Hepatocyte (in vitro differentiated cells): ENCODE measurements at regions not wholly inside any gene's neighbourhood (a gene's known extent, or its start where the extent isn't known, plus 50 kb on each side); places are given as distances from the start of the nearest gene placed in this dataset.

Experiments
- DNase-seq: peaks from one replicate; pipeline ENCODE4 v3.0.0-alpha.2; 2016; ENCODE audit warnings: low spot score
- H2AFZ ChIP-seq: fragments of 200-600 bp; sonication (generic); 2 replicates; pipeline ENCODE4 v1.6.0; 2016; ENCODE audit warnings: antibody characterized with exemption, mild to moderate bottlenecking
- H3K27ac ChIP-seq: fragments of 200-600 bp; sonication (generic); 2 replicates; pipeline ENCODE4 v1.5.1; 2016; ENCODE audit warnings: mild to moderate bottlenecking
- H3K27me3 ChIP-seq: fragments of 200-600 bp; sonication (generic); 2 replicates; pipeline ENCODE4 v1.6.1; 2016
- H3K36me3 ChIP-seq: fragments of 200-600 bp; sonication (generic); replicated peaks from 2 replicates; pipeline ENCODE4 v1.5.1; 2016; ENCODE audit warnings: low read depth; ENCODE audit not compliant: insufficient read depth
- H3K4me1 ChIP-seq: fragments of 200-600 bp; sonication (generic); 2 replicates; pipeline ENCODE4 v1.5.1; 2016; ENCODE audit warnings: mild to moderate bottlenecking, moderate library complexity; ENCODE audit not compliant: insufficient read depth
- H3K4me2 ChIP-seq: fragments of 200-600 bp; sonication (generic); 2 replicates; pipeline ENCODE4 v1.6.0; 2016
- H3K4me3 ChIP-seq: fragments of 200-600 bp; sonication (generic); 2 replicates; pipeline ENCODE4 v1.5.1; 2016; ENCODE audit warnings: mild to moderate bottlenecking
- H3K79me2 ChIP-seq: fragments of 200-600 bp; sonication (generic); 2 replicates; pipeline ENCODE4 v1.6.0; 2017; ENCODE audit warnings: mild to moderate bottlenecking
- H3K9me2 ChIP-seq: fragments of 200-600 bp; sonication (generic); replicated peaks from 2 replicates; pipeline ENCODE4 v1.6.0; 2017; ENCODE audit warnings: mild to moderate bottlenecking; ENCODE audit not compliant: insufficient read depth
- H3K9me3 ChIP-seq: fragments of 200-600 bp; sonication (generic); 2 replicates; pipeline ENCODE4 v1.5.1; 2016; ENCODE audit warnings: low read depth, mild to moderate bottlenecking
- H4K20me1 ChIP-seq: fragments of 200-600 bp; sonication (generic); 2 replicates; pipeline ENCODE4 v1.6.0; 2016; ENCODE audit warnings: mild to moderate bottlenecking; ENCODE audit not compliant: insufficient read depth, poor library complexity, severe bottlenecking
- CTCF ChIP-seq: fragments of 200-600 bp; sonication (generic); IDR thresholded peaks from 2 replicates; pipeline ENCODE4 v1.5.1; 2016; ENCODE audit warnings: antibody characterized with exemption, mild to moderate bottlenecking; ENCODE audit not compliant: poor library complexity
- EZH2 ChIP-seq: fragments of 200-600 bp; sonication (generic); IDR thresholded peaks from 2 replicates; pipeline ENCODE4 v1.6.1; 2016; ENCODE audit warnings: antibody characterized with exemption, mild to moderate bottlenecking, borderline replicate concordance
- EZH2phosphoT487 ChIP-seq: fragments of 200-600 bp; sonication (generic); IDR thresholded peaks from one replicate; pipeline ENCODE4 v1.6.1; 2018; ENCODE audit warnings: antibody characterized with exemption, mild to moderate bottlenecking, low read depth, moderate library complexity; ENCODE audit not compliant: unreplicated experiment, severe bottlenecking
- WGBS: methylation state at CpG from one replicate; pipeline ENCODE4 v1.1.6; 2016; ENCODE audit warnings: low lambda C conversion rate; ENCODE audit errors: missing lambda C conversion rate; 5-methylcytosine and 5-hydroxymethylcytosine counted together

DNA sequence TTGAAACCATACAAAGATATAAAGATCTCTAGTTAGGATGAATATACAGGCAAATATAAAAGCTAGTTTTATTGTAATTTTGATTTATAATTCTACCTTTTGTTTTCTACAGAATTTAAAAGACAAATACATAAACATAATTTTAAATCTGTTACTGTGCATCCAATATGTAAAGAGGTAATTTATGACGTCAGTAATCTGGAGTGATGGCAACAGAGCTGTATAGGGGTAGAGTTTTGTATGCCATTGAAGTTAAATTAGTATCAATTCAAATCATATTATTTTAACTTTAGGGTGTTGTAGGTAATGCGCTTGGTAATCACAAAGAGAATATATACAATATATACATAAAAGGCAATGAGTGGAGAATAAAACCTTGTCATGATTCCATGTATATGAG lies 183.7 kb upstream of the ARHGAP24 start:
- no peak overlapping the region for H3K4me3 ChIP-seq
- no peak overlapping the region for H2AFZ ChIP-seq
- no peaks in the 10 kb centered on the region for H3K27me3 ChIP-seq
- no peaks in the 10 kb centered on the region for H3K9me2 ChIP-seq
- no peak overlapping the region for H3K4me2 ChIP-seq
- DNase-seq: no peak
- no peaks in the 10 kb centered on the region for H4K20me1 ChIP-seq
- no peaks in the 10 kb centered on the region for H3K36me3 ChIP-seq
- no peak for TF ChIP-seq EZH2phosphoT487
- TF ChIP-seq EZH2: no peak
- TF ChIP-seq CTCF: no peak
- H3K27ac ChIP-seq: no peak overlapping the region
- H3K4me1 ChIP-seq: no peaks in the 10 kb centered on the region
- H3K79me2 ChIP-seq: no peaks in the 10 kb centered on the region
- no peaks in the 10 kb centered on the region for H3K9me3 ChIP-seq
- 91% methylated on average over 2 of the region's 2 CpGs for WGBS

- Histone ChIP-seq H3K4me2 (no peak overlapping the region), H3K27me3 (no peaks in the 10 kb centered on the region), H3K27ac (no peak overlapping the region), H4K20me1 (no peaks in the 10 kb centered on the region), H3K4me1 (no peaks in the 10 kb centered on the region), H2AFZ (no peak overlapping the region), H3K9me3 (no peaks in the 10 kb centered on the region), H3K9me2 (no peaks in the 10 kb centered on the region), H3K36me3 (no peaks in the 10 kb centered on the region), H3K4me3 (no peak overlapping the region), H3K79me2 (no peaks in the 10 kb centered on the region)
- TF ChIP-seq EZH2phosphoT487 (no peak), EZH2 (no peak)
- WGBS: 93% methylated on average over 2 of the region's 2 CpGs
- DNase-seq: no peak
Observed at GRCh38 chr4:85298037-85298436, 176.9 kb upstream of the ARHGAP24 start.

DNA sequence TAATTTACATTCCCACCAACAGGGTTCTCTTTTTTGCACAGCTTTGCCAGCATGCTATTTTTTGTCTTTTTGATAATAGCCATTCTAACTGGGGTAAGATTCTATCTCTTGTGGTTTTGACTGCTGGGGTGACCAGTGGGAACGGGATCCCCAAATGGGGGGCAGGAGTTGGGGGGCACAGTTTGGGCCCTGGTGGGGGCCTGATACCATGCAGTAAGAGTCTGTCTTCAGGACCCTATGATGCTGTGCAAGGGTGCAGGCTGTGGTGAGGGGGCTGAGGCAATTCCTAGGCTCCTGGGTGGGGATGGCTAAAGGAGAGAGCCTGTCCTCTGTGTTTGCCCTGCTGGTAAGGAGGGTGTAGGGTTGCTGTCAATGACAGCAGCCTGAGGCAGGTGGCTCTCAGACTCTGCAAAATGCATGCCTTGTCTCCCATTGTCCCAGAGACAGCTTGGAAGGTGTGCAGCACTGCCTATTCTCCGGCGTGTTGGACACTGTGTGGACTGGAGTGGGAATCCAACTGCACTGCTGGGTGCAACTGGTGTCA lies 172.7 kb upstream of the ARHGAP24 start:
- Histone ChIP-seq H3K27ac (no peak overlapping the region), H3K9me2 (no peaks in the 10 kb centered on the region), H3K27me3 (no peaks in the 10 kb centered on the region), H3K79me2 (no peaks in the 10 kb centered on the region), H3K9me3 (no peaks in the 10 kb centered on the region), H3K4me2 (no peak overlapping the region), H3K4me1 (no peaks in the 10 kb centered on the region), H2AFZ (no peak overlapping the region), H3K4me3 (no peak overlapping the region), H4K20me1 (no peaks in the 10 kb centered on the region), H3K36me3 (no peaks in the 10 kb centered on the region)
- TF ChIP-seq CTCF (no peak), EZH2 (no peak), EZH2phosphoT487 (no peak)
- WGBS: 88% methylated on average over 3 of the region's 3 CpGs
- DNase-seq: no peak

DNA sequence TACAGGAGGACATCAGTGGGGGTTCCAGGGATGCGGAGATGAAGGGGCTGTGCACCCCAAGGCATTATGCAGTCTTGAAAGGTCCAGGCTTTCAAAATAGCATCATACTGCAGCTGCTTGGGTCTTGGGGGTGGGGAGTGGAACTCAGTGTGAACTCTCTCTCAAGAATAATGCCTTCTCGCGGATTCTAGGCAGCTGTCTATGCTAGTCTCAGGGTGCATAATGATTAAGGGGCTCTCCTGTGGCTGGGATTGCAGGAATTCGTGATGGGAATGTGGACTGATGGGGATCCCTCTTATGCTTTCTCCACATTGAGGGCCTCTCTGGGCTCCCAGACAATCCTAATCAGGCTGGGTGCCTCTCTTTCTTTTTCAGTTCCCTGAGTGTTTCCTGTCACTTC lies 172.2 kb upstream of the ARHGAP24 start:
- 90% methylated on average over 4 of the region's 4 CpGs for WGBS
- H3K4me3 ChIP-seq: no peak overlapping the region
- no peak for DNase-seq
- H3K27ac ChIP-seq: no peak overlapping the region
- H3K27me3 ChIP-seq: no peaks in the 10 kb centered on the region
- H3K36me3 ChIP-seq: no peaks in the 10 kb centered on the region
- H2AFZ ChIP-seq: no peak overlapping the region
- no peaks in the 10 kb centered on the region for H3K9me2 ChIP-seq
- H3K79me2 ChIP-seq: no peaks in the 10 kb centered on the region
- no peaks in the 10 kb centered on the region for H3K4me1 ChIP-seq
- H3K4me2 ChIP-seq: no peak overlapping the region
- H3K9me3 ChIP-seq: no peaks in the 10 kb centered on the region
- no peaks in the 10 kb centered on the region for H4K20me1 ChIP-seq
- no peak for TF ChIP-seq EZH2phosphoT487
- TF ChIP-seq EZH2: no peak
- no peak for TF ChIP-seq CTCF
